ENCODE measurements at regions not wholly inside any gene's neighbourhood (a gene's known extent, or its start where the extent isn't known, plus 50 kb on each side); places are given as distances from the start of the nearest gene placed in this dataset.

- no peak for TF ChIP-seq YY1 (IDR thresholded peaks at IDR 0.05; ENCODE audit: insufficient read depth, insufficient read length)
- no peak for TF ChIP-seq SUZ12 (IDR thresholded peaks at IDR 0.05; ENCODE audit: extremely low read depth, insufficient read depth, insufficient read length)
These were observed 203.4 kb upstream of the NSMCE3 start for GRCh38 chr15:29472901-29473445.

Data from NT2/D1 (cell line).